PFSK-1 (cell line): ENCODE measurements at regions not wholly inside any gene's neighbourhood (a gene's known extent, or its start where the extent isn't known, plus 50 kb on each side); places are given as distances from the start of the nearest gene placed in this dataset.

ENCODE experiments used
- POLR2AphosphoS5 ChIP-seq: IDR thresholded peaks from 2 replicates; pipeline ENCODE4 v1.6.1; 2012; ENCODE audit warnings: low read depth, mild to moderate bottlenecking, control low read depth, low read length, moderate library complexity
- REST ChIP-seq, 2 experiments: IDR thresholded peaks; 2 replicates each; pipeline versions ENCODE4 v1.6.1 to v1.8.0; 2011 to 2012; ENCODE audit warnings: low read depth in 2 of 2, low read length in 2 of 2, control low read depth in 1 of 2, inconsistent platforms in 1 of 2, mild to moderate bottlenecking in 1 of 2, moderate library complexity in 1 of 2; ENCODE audit not compliant: insufficient read depth in 1 of 2
- TAF1 ChIP-seq: IDR thresholded peaks from 2 replicates; pipeline ENCODE4 v1.6.1; 2012; ENCODE audit warnings: low read length, control low read depth, borderline replicate concordance; ENCODE audit not compliant: insufficient read depth

GRCh38 chr12:59999291-59999690 is 403.5 kb downstream of the SLC16A7 start:
- TF ChIP-seq REST (IDR thresholded peaks at IDR 0.05; ENCODE audit: insufficient read depth in 1 of 2, low read depth in 2 of 2, low read length in 2 of 2) (no peak), POLR2AphosphoS5 (no peak), TAF1 (no peak)
